ENCODE measurements at regions not wholly inside any gene's neighbourhood (a gene's known extent, or its start where the extent isn't known, plus 50 kb on each side); places are given as distances from the start of the nearest gene placed in this dataset.

GRCh38 chr10:10138685-10139084 is 879.0 kb upstream of the CELF2 start:
- H3K27me3 ChIP-seq (ENCODE audit: control insufficient read depth, low read length): no peaks in the 10 kb centered on the region
- TF ChIP-seq EZH2phosphoT487 (IDR thresholded peaks at IDR 0.05; ENCODE audit: borderline replicate concordance, low read length): no peak
- no peaks in the 10 kb centered on the region for H3K36me3 ChIP-seq (ENCODE audit: control insufficient read depth, low read length)
- no peak overlapping the region for H3K4me2 ChIP-seq (ENCODE audit: low read length)
- no peaks in the 10 kb centered on the region for H3F3A ChIP-seq (ENCODE audit: control insufficient read depth, insufficient read depth)
- H3K27ac ChIP-seq (ENCODE audit: low read depth, low read length): no peak overlapping the region
- H3K79me2 ChIP-seq (ENCODE audit: control insufficient read depth, low read length): no peaks in the 10 kb centered on the region
- H3K4me1 ChIP-seq (ENCODE audit: control insufficient read depth, low read length): no peaks in the 10 kb centered on the region
- H4K20me1 ChIP-seq (ENCODE audit: control insufficient read depth, insufficient read depth, low read depth, low read length): no peaks in the 10 kb centered on the region
- H3K9me3 ChIP-seq (ENCODE audit: control insufficient read depth, insufficient read depth, low read length): no peaks in the 10 kb centered on the region
- no peaks in the 10 kb centered on the region for H3K9me2 ChIP-seq (replicated peaks; ENCODE audit: control insufficient read depth, low read length)
- no peak overlapping the region for H3K4me3 ChIP-seq (ENCODE audit: low read length)

GRCh38 chr10:10141782-10142382 is 875.8 kb upstream of the CELF2 start:
- Histone ChIP-seq H3K79me2 (ENCODE audit: control insufficient read depth, low read length) (no peaks in the 10 kb centered on the region), H3K9me2 (replicated peaks; ENCODE audit: control insufficient read depth, low read length) (no peaks in the 10 kb centered on the region), H3K4me3 (ENCODE audit: low read length) (no peak overlapping the region), H3K9me3 (ENCODE audit: control insufficient read depth, insufficient read depth, low read length) (no peaks in the 10 kb centered on the region), H3F3A (ENCODE audit: control insufficient read depth, insufficient read depth) (no peaks in the 10 kb centered on the region), H3K4me1 (ENCODE audit: control insufficient read depth, low read length) (no peaks in the 10 kb centered on the region), H4K20me1 (ENCODE audit: control insufficient read depth, insufficient read depth, low read depth, low read length) (no peaks in the 10 kb centered on the region), H3K36me3 (ENCODE audit: control insufficient read depth, low read length) (no peaks in the 10 kb centered on the region), H3K27me3 (ENCODE audit: control insufficient read depth, low read length) (no peaks in the 10 kb centered on the region), H3K27ac (ENCODE audit: low read depth, low read length) (no peak overlapping the region), H3K4me2 (ENCODE audit: low read length) (no peak overlapping the region)
- no peak for TF ChIP-seq EZH2phosphoT487 (IDR thresholded peaks at IDR 0.05; ENCODE audit: borderline replicate concordance, low read length)
- TF ChIP-seq CTCF (IDR thresholded peaks at IDR 0.05; ENCODE audit: low read depth, low read length, poor library complexity, severe bottlenecking): no peak

- no peak overlapping the region for H3K27ac ChIP-seq (ENCODE audit: low read depth, low read length)
- H3K9me3 ChIP-seq (ENCODE audit: control insufficient read depth, insufficient read depth, low read length): no peaks in the 10 kb centered on the region
- no peaks in the 10 kb centered on the region for H4K20me1 ChIP-seq (ENCODE audit: control insufficient read depth, insufficient read depth, low read depth, low read length)
- no peak overlapping the region for H3K4me2 ChIP-seq (ENCODE audit: low read length)
- no peaks in the 10 kb centered on the region for H3F3A ChIP-seq (ENCODE audit: control insufficient read depth, insufficient read depth)
- no peaks in the 10 kb centered on the region for H3K4me1 ChIP-seq (ENCODE audit: control insufficient read depth, low read length)
- no peaks in the 10 kb centered on the region for H3K27me3 ChIP-seq (ENCODE audit: control insufficient read depth, low read length)
- no peaks in the 10 kb centered on the region for H3K9me2 ChIP-seq (replicated peaks; ENCODE audit: control insufficient read depth, low read length)
- no peak overlapping the region for H3K4me3 ChIP-seq (ENCODE audit: low read length)
- no peaks in the 10 kb centered on the region for H3K79me2 ChIP-seq (ENCODE audit: control insufficient read depth, low read length)
- H3K36me3 ChIP-seq (ENCODE audit: control insufficient read depth, low read length): no peaks in the 10 kb centered on the region
- no peak for TF ChIP-seq CTCF (IDR thresholded peaks at IDR 0.05; ENCODE audit: low read depth, low read length, poor library complexity, severe bottlenecking)
Observed at GRCh38 chr10:10146604-10147003, 871.1 kb upstream of the CELF2 start.

- Histone ChIP-seq H3K36me3 (ENCODE audit: control insufficient read depth, low read length) (no peaks in the 10 kb centered on the region), H3K4me1 (ENCODE audit: control insufficient read depth, low read length) (no peaks in the 10 kb centered on the region), H3K9me3 (ENCODE audit: control insufficient read depth, insufficient read depth, low read length) (no peaks in the 10 kb centered on the region), H3K27me3 (ENCODE audit: control insufficient read depth, low read length) (no peaks in the 10 kb centered on the region), H3K4me2 (ENCODE audit: low read length) (no peak overlapping the region), H3K27ac (ENCODE audit: low read depth, low read length) (no peak overlapping the region), H3K4me3 (ENCODE audit: low read length) (no peak overlapping the region), H3K9me2 (replicated peaks; ENCODE audit: control insufficient read depth, low read length) (no peaks in the 10 kb centered on the region), H3F3A (ENCODE audit: control insufficient read depth, insufficient read depth) (no peaks in the 10 kb centered on the region), H3K79me2 (ENCODE audit: control insufficient read depth, low read length) (no peaks in the 10 kb centered on the region), H4K20me1 (ENCODE audit: control insufficient read depth, insufficient read depth, low read depth, low read length) (no peaks in the 10 kb centered on the region)
- TF ChIP-seq EZH2phosphoT487 (IDR thresholded peaks at IDR 0.05; ENCODE audit: borderline replicate concordance, low read length) (no peak), CTCF (IDR thresholded peaks at IDR 0.05; ENCODE audit: low read depth, low read length, poor library complexity, severe bottlenecking) (no peak)
Observed at GRCh38 chr10:10149899-10150298, 867.8 kb upstream of the CELF2 start.

All from DOHH2 (cell line).